Suppressor macrophage (primary cell): ENCODE measurements at regions not wholly inside any gene's neighbourhood (a gene's known extent, or its start where the extent isn't known, plus 50 kb on each side); places are given as distances from the start of the nearest gene placed in this dataset.
A peak's percentile ranks its signal among the peaks of the same experiment; 100 is the strongest.
"Not testable (repeated sequence)": the region's sequence is repeated elsewhere in the genome, so short reads cannot be mapped to it uniquely, and the experiment has no call there.

Experiments used
- DNase-seq, 4 experiments: peaks; one replicate each; pipeline ENCODE4 v3.0.0-alpha.2; 2020 to 2022

- no peak for DNase-seq
These were observed 180.4 kb upstream of the ACTBL2 start for GRCh38 chr5:57662991-57663390.

GRCh38 chr5:57659886-57660285, 177.3 kb upstream of the ACTBL2 start:
- DNase-seq = peak; percentile 28 to 66 (median 48)

- no peak for DNase-seq
These were observed 175.4 kb upstream of the ACTBL2 start for GRCh38 chr5:57658018-57658417.

GRCh38 chr5:57655228-57655627, 172.6 kb upstream of the ACTBL2 start:
- no peak for DNase-seq

GRCh38 chr5:57653636-57654290, 171.2 kb upstream of the ACTBL2 start:
- DNase-seq = no peak

- DNase-seq = no peak
These were observed 168.5 kb upstream of the ACTBL2 start for GRCh38 chr5:57651127-57651526.

DNA sequence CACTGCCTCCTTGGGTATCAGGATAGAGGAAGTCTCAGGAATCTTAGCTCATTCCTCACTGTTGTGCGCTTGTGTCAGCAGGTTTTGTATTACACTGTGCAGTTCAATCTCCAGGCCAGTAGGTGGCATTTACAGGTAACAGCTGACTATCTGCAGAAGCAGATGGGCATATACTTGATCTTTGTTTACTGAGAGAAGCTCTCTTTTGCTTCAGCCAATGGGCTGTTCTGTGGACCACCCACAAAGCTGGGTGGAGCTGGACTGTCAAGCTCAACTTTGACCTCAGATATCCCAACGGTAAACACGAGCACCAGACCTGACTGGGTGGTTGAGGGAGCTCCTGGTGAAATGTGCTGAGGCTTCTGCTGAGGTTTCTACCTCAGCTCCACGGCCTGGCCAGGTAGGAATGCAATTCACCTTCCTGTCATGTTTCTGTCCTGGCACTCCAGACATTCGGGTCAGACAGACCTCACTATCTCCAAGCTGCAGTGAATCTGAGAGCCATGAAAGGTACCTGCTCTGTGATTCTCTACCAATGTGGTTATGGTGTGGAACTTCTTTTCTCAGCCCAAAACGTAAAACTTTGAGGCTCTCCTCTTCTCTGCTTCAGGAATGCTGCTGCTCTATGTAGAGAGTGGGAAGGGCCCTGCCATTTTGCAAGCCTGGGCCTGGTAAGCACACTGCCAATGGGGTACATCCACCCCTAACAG, 167.9 kb upstream of the ACTBL2 start:
- peak; percentile 42 to 69 (median 58) for DNase-seq

DNA sequence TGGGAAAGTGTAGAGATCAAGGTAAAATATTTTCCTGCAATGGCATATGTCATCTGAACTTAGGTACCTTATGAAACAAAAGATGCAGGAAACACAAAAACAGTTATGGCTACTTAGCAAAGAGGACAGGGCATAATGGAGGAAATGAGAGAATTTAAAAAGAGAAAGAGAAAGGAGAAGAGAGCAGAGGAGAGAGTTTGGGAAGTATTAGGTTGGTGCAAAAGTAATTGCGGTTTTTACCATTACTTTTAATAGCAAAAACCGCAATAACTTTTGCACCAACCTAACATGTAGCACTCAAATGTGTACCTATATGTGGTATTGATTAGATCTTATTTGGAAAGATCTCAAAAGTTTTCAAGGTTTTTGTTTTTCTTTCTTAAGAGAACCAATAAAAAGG, 160.1 kb upstream of the ACTBL2 start:
- DNase-seq = no peak

DNA sequence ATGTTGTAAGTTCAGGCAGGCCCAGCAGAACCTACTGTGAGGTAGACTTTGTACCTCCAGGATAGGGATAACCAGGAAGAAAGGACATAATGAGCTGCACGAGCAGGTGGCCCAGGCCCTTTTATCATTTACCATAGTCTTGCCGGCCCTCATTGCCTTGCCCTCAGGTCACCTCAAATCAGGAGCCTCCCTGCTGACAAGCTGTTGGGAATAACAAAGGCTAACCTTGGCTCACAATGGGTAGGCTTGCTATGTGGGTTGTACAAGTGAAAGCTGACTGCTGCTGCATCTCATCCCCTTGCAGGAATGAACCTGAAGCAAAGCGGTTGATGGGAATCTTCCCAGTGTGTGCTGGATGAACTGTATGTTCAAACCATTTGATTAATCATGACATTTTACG, 159.5 kb upstream of the ACTBL2 start:
- DNase-seq = no peak

- no peak for DNase-seq
These were observed 152.7 kb upstream of the ACTBL2 start for GRCh38 chr5:57635146-57635777.

DNA sequence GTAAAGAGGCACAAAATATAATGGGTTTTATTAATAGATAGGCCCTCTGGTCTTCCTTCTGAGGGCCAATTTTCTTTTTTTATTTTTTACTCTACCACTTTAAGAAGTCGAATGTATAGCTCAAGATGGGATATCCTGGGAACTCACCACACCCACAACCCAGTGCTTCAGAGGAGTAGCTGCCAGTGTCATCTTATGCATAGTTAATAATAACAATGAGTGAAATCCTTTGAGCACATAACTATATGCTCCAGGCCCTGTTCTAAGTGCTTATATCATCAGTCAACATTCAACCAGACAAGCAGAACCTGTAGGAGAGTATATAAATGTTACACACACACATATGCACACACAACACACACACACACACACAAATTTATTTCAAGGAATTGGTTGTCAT, 150.3 kb upstream of the ACTBL2 start:
- no peak for DNase-seq

- DNase-seq = not testable (repeated sequence)
These were observed 148.5 kb upstream of the ACTBL2 start for GRCh38 chr5:57631139-57631538.

DNA sequence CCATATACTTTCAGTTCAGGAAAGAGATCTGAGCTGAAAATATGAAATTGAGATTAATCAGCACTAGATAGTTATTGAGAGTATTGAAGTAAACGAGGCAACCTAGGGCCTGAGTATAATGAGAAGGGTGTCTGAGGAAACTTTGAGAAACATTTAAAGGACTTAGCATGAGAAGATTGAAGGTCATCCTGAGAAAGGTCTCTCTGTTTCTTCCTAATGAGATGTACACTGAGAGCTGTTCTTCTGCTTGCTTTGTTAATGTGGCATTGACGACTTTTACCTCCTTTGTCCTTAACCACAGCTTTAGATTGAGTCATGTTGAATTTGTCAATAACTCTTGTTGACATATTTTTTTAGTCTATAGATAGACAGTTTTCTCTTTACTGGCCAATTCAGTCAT, 145.1 kb upstream of the ACTBL2 start:
- no peak for DNase-seq

GRCh38 chr5:57626703-57627102, 144.1 kb upstream of the ACTBL2 start:
- no peak for DNase-seq

DNA sequence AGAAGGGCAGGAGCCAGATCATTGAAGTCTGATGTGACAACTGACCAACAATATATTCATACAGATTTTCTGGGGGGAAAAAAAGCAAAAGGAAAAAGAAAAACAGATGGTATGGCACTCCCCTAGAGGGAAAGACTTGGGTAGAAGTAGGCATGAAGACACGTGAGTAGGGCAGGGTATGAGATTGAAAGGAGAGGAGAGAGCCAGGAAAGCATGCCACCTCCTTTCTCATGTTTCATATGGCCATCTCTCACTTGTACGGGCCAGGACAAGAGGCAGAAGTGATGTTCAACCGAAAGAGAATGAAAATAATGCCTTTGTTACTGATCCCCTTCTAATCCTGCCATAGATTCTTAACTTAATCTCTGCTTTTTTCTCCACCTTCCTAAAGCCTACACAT, 139.0 kb upstream of the ACTBL2 start:
- DNase-seq = no peak

DNA sequence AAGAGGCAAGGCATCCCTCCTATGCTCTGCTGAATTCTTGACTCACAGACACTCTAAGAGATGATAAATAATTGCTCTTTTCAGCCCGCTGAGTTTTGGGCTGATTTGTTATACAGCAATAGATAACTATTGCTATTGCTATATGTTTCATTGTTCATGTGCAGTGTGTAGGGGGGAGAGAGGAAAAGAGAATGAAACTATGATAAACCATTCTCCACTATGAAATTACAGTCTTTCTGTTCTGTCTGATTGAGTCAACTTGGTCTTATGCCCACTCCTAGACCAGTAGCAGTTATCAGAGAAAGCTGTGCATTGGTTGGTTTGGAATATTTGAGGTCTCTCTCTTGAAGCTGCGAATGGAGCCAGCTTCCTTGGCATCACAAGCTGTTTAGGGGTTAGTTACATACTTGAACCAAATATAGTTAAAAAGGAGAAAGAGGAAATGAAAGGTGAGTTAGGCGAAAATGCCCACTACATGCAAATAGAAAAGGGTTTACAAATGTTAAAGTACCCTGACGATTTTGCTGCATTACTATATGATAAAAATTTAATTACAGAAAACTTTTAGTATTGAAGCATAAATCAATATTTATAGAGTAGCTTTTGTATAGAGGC, 136.3 kb upstream of the ACTBL2 start:
- no peak for DNase-seq

DNA sequence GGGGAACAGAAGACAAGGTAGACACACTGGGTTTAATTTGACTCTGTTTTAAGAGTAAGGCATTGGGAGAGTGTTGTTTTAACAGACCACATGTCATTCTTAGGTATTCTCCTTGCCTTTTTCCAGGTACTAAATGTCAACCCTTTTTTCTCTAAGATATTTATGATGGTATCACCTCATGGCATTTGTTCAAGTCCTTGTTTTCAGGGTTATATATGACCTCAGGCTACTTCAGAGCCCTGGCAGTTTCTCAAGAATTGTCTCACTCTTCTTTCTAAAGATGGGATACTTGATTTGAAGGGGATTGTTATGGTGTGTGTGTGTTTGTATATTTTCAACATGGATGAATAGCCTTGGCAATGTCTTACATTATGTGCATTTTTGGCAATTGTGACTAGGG, 131.1 kb upstream of the ACTBL2 start:
- DNase-seq = no peak

- no peak for DNase-seq
These were observed 128.6 kb upstream of the ACTBL2 start for GRCh38 chr5:57611177-57611576.

DNA sequence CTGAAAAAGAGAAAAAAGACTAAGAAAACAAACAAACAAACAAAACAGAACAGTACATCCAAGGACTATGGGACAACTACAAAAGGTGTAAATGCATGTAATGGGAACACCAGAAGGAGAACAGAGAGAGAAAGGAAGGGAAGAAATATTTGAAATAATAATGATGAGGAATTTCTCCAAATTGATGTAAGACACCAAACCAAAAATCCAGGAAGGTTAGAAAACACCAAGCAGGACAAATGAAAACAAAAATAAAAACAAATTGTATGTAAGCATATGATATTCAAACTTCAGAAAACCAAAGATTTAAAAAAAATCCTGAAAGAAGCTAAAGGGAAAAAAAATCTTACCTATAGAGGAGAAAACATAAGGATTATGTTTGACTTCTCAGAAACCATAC, 125.9 kb upstream of the ACTBL2 start:
- DNase-seq = no peak

DNA sequence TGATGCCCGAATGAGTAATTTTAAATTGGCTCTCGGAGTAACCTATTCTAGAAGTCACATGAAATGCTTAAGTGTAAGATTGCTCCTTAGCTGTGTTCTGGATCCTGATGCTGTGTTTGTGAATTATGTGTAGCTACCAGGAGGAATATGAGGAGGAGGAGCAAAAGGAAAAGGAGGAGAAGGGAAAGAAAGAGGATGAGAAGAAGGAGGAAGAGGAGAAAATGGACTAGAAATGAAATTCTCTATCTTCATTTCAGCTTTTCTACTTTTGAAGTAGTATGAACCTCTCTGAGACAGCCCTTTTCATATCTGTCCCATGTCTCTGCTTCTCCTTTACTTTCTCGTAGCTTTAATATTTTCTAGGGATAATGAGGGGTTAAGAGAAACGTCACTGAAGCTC, 119.4 kb upstream of the ACTBL2 start:
- no peak for DNase-seq

DNA sequence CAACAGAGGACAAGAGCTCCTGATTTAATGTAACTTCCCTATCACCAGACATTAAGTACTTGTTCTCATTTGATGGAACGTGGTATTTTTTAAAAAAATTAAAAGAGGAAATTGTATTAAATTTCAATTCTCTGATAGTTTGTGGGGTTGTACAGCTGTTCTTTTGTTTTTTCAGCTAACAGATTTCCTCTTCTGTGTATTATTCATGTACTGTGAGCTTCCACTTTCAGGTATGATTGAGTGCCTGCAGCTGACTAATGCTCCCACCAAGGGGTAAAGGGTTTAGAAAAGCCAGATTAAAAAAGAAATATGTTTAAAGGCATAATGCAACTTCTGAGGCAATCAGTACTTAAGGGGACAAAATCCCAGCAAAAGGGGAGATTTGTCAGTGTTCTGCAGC, 117.7 kb upstream of the ACTBL2 start:
- DNase-seq = no peak

GRCh38 chr5:57598756-57599155, 116.1 kb upstream of the ACTBL2 start:
- no peak for DNase-seq

DNA sequence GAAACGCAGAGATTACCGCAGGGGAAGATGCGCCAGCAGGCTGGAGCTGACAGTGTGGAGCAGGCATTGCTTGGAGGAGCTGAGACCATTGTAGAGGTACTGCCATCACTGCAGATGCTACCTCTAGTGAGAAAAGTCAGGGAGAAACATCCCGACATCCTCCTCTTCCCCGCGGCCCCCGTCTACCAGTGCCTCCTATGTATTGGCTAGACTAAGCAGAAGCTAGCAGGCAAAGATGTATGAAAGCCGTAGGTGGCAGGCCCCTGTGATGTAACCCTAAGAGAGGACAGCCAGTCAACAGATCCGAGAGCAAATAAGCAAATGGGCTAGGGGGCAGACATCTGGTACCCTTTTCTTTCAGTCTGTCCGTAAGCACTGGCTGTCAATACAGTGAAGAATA, 115.5 kb upstream of the ACTBL2 start:
- no peak for DNase-seq

DNA sequence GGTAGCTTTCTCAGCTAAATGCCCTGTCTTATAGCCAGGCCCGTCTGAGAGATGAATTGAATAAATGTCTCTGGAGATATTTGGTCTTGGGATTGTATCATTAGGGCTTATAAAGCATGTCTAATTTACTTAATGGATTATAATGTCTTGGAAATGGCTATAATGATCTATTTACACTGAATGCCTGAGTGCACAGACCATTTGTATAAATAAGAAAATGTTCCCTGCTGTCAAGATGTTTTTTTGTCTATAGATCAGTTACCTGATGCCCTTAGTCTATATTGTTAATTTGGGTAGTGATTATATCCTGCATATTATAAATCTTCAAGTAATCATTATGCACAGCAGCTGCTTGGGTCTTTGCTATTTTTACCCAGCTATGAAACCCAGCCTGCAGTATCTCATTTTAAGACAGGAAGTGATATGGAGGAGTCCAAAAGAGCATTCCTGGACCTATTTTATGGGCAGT, 112.9 kb upstream of the ACTBL2 start:
- DNase-seq = no peak
